ENCODE measurements at regions not wholly inside any gene's neighbourhood (a gene's known extent, or its start where the extent isn't known, plus 50 kb on each side); places are given as distances from the start of the nearest gene placed in this dataset.

GRCh38 chr13:72230131-72230530 lies 363.1 kb upstream of the DACH1 start:
- Histone ChIP-seq H3K9me3 (ENCODE audit: low read length) (no peaks in the 10 kb centered on the region; the same call in 1 of the 2 replicates), H3K79me2 (ENCODE audit: insufficient read depth, low read length) (no peaks in the 10 kb centered on the region), H3K4me1 (ENCODE audit: insufficient read depth, low read length) (no peaks in the 10 kb centered on the region), H3K27me3 (ENCODE audit: control insufficient read depth in 1 of 2, insufficient read depth in 2 of 2, low read length in 2 of 2) (no peaks in the 10 kb centered on the region), H3K9ac (ENCODE audit: insufficient read depth, low read depth, low read length) (no peak overlapping the region), H3K36me3 (replicated peaks in 1 of 2; ENCODE audit: control insufficient read depth in 1 of 2, insufficient read depth in 2 of 2, low read length in 2 of 2) (no peaks in the 10 kb centered on the region), H3K4me3 (replicated peaks in 1 of 3; ENCODE audit: insufficient read depth in 1 of 3, low read depth in 2 of 3, low read length in 3 of 3) (no peak overlapping the region), H3K4me2 (ENCODE audit: low read depth, low read length) (no peak overlapping the region), H3K27ac (ENCODE audit: extremely low read length, insufficient read depth, low read length) (no peak overlapping the region), H4K20me1 (ENCODE audit: insufficient read depth, low read length) (no peaks in the 10 kb centered on the region), H2AFZ (ENCODE audit: low read length) (no peak overlapping the region)
- in situ Hi-C loops (cut with HindIII; ENCODE audit: extremely low pct_ligation_motif_present, low pct_unique_long_range_greater_than_20kb) = no loop called here
- ChIA-PET POLR2A (no interaction called here), CTCF (ENCODE audit: low intra/inter-chr PET ratio, low total read pairs) (no interaction called here)
- intact Hi-C loops (cut with micrococcal nuclease; ENCODE audit: unreplicated experiment) = no loop called here
- BruUV-seq (replicated peaks) = no TSS peak
- TF ChIP-seq ZFP36L2 (CRISPR knock-in tag; IDR thresholded peaks at IDR 0.05) = no peak
- no peak for TF ChIP-seq NR0B2 (CRISPR knock-in tag; IDR thresholded peaks at IDR 0.05)
- DNase-seq (ENCODE audit: low spot score) (no peak), FAIRE-seq (no peak), ATAC-seq (no peak)
- 17% methylated on average over 3 of the region's 3 CpGs for WGBS (ENCODE audit: low lambda C conversion rate)

- Histone ChIP-seq H3K9me3 (ENCODE audit: low read length) (no peaks in the 10 kb centered on the region; the same call in 1 of the 2 replicates), H3K4me1 (ENCODE audit: insufficient read depth, low read length) (no peaks in the 10 kb centered on the region), H3K9ac (ENCODE audit: insufficient read depth, low read depth, low read length) (no peak overlapping the region), H3K27ac (ENCODE audit: extremely low read length, insufficient read depth, low read length) (no peak overlapping the region), H2AFZ (ENCODE audit: low read length) (no peak overlapping the region), H3K36me3 (replicated peaks in 1 of 2; ENCODE audit: control insufficient read depth in 1 of 2, insufficient read depth in 2 of 2, low read length in 2 of 2) (no peaks in the 10 kb centered on the region), H3K79me2 (ENCODE audit: insufficient read depth, low read length) (no peaks in the 10 kb centered on the region), H3K4me2 (ENCODE audit: low read depth, low read length) (no peak overlapping the region), H4K20me1 (ENCODE audit: insufficient read depth, low read length) (no peaks in the 10 kb centered on the region), H3K4me3 (replicated peaks in 1 of 3; ENCODE audit: insufficient read depth in 1 of 3, low read depth in 2 of 3, low read length in 3 of 3) (no peak overlapping the region), H3K27me3 (ENCODE audit: control insufficient read depth in 1 of 2, insufficient read depth in 2 of 2, low read length in 2 of 2) (no peaks in the 10 kb centered on the region)
- BruUV-seq (replicated peaks) = no TSS peak
- ChIA-PET POLR2A (no interaction called here), CTCF (ENCODE audit: low intra/inter-chr PET ratio, low total read pairs) (no interaction called here)
- FAIRE-seq = no peak
- no peak for ATAC-seq
- TF ChIP-seq CBX2 (IDR thresholded peaks at IDR 0.05; ENCODE audit: low read depth, low read length) (no peak), CBX2 (CRISPR knock-in tag; IDR thresholded peaks at IDR 0.05; ENCODE audit: low read depth) (no peak)
- intact Hi-C loops (cut with micrococcal nuclease; ENCODE audit: unreplicated experiment) (no loop called here), in situ Hi-C loops (cut with HindIII; ENCODE audit: extremely low pct_ligation_motif_present, low pct_unique_long_range_greater_than_20kb) (no loop called here)
- no peak for DNase-seq (ENCODE audit: low spot score)
Observed at GRCh38 chr13:72229067-72229466, 362.1 kb upstream of the DACH1 start.
